Spleen (tissue), 7 donors: ENCODE measurements at regions not wholly inside any gene's neighbourhood (a gene's known extent, or its start where the extent isn't known, plus 50 kb on each side); places are given as distances from the start of the nearest gene placed in this dataset.

Source experiments
- POLR2A ChIP-seq, 3 donors: fragments of 450-650 bp; IDR thresholded peaks; one replicate each; pipeline ENCODE4 v1.5.1; 2017; ENCODE audit warnings: antibody characterized with exemption in 3 of 3, mild to moderate bottlenecking in 1 of 3
- TF ChIP-seq, protein P1 (sequence below), 11 experiments: fragments of 200-600 bp in 7 of 11; fragments of 450-650 bp in 4 of 11; sonication (generic) in 4 of 11; IDR thresholded peaks in 8 of 11; conservative IDR thresholded peaks in 3 of 11; 1 replicate in 7 of 11; 2 replicates in 4 of 11; pipeline versions ENCODE4 v1.4.0 to v1.8.0; 2016 to 2021; ENCODE audit warnings: antibody characterized with exemption in 11 of 11, inconsistent platforms in 4 of 11, mild to moderate bottlenecking in 1 of 11
- donor health status: DM: no; HTN: no; CAD: no; lungs with moderate emphysema.
- donor health status: DM: no; HTN: no; CAD: no.
- donor health status: DM: no; HTN: no; CAD: no.

DNA sequence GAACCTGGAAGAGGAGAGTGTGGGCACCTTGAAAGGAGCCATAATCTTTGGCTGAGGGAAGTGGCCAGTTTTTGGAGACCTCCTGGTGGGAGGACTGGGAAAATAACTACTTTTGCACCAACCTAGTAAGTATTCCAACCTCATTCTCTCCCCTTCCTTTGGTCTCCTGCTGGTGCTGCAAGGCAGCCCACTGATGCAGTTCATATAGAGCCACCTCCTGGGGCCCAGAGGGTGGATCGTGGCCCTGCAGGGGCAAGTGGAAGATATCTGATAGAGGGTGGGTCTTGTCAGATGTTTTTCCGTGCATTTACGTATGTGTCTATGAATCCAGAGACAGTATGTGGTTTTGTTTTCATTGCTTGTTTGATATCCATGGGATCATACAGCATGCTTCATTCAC is 172.8 kb upstream of the PITX1 start:
- no peak for TF ChIP-seq POLR2A (IDR thresholded peaks at IDR 0.05)
- TF ChIP-seq, protein P1, sequence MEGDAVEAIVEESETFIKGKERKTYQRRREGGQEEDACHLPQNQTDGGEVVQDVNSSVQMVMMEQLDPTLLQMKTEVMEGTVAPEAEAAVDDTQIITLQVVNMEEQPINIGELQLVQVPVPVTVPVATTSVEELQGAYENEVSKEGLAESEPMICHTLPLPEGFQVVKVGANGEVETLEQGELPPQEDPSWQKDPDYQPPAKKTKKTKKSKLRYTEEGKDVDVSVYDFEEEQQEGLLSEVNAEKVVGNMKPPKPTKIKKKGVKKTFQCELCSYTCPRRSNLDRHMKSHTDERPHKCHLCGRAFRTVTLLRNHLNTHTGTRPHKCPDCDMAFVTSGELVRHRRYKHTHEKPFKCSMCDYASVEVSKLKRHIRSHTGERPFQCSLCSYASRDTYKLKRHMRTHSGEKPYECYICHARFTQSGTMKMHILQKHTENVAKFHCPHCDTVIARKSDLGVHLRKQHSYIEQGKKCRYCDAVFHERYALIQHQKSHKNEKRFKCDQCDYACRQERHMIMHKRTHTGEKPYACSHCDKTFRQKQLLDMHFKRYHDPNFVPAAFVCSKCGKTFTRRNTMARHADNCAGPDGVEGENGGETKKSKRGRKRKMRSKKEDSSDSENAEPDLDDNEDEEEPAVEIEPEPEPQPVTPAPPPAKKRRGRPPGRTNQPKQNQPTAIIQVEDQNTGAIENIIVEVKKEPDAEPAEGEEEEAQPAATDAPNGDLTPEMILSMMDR (IDR thresholded peaks at IDR 0.05 in 8 of 11, conservative IDR thresholded peaks at IDR 0.05 in 3 of 11), result no peak
